ENCODE measurements at regions not wholly inside any gene's neighbourhood (a gene's known extent, or its start where the extent isn't known, plus 50 kb on each side); places are given as distances from the start of the nearest gene placed in this dataset.

GRCh38 chr6:168130168-168130696, 51.2 kb upstream of the FRMD1 start:
- no peak overlapping the region for H2AFZ ChIP-seq (ENCODE audit: low read length)
- intact Hi-C loops (cut with micrococcal nuclease; ENCODE audit: unreplicated experiment), result no loop called here
- BruUV-seq (replicated peaks), result no TSS peak
- CTCF ChIA-PET (ENCODE audit: unreplicated experiment), result no interaction called here
- no peaks in the 10 kb centered on the region for H3K79me2 ChIP-seq (ENCODE audit: insufficient read depth, low read depth, low read length)
- POLR2A ChIA-PET, result no interaction called here
- H3K4me1 ChIP-seq (ENCODE audit: insufficient read depth, low read length, poor library complexity, severe bottlenecking), result no peaks in the 10 kb centered on the region
- no peak for DNase-seq (ENCODE audit: low spot score)
- no peaks in the 10 kb centered on the region for H4K20me1 ChIP-seq (ENCODE audit: insufficient read depth, low read length)
- no peak overlapping the region for H3K4me3 ChIP-seq (ENCODE audit: low read depth, low read length, poor library complexity, severe bottlenecking)
- no peak overlapping the region for H3K4me2 ChIP-seq (ENCODE audit: low read length)
- H3K9me2 ChIP-seq (ENCODE audit: insufficient read depth, low read length), result no peaks in the 10 kb centered on the region
- H3K9me3 ChIP-seq (ENCODE audit: low read length), result no peaks in the 10 kb centered on the region
- TF ChIP-seq CTCF (conservative IDR thresholded peaks at IDR 0.05; ENCODE audit: low read length), result no peak
- TF ChIP-seq EZH2phosphoT487 (IDR thresholded peaks at IDR 0.05; ENCODE audit: borderline replicate concordance, low read depth, low read length), result no peak
- H3K36me3 ChIP-seq (ENCODE audit: insufficient read depth, low read length), result no peaks in the 10 kb centered on the region
- H3K27ac ChIP-seq (ENCODE audit: low read depth, low read length, poor library complexity, severe bottlenecking), result no peak overlapping the region

- intact Hi-C loops (cut with micrococcal nuclease; ENCODE audit: unreplicated experiment), result no loop called here
- no TSS peak for BruUV-seq (replicated peaks)
Measured at GRCh38 chr6:168129292-168130167, 50.5 kb upstream of the FRMD1 start.

More at GRCh38 chr6:168129292-168130167, 50.5 kb upstream of the FRMD1 start:
- Histone ChIP-seq H3K27ac (ENCODE audit: low read depth, low read length, poor library complexity, severe bottlenecking) (no peak overlapping the region), H3K4me2 (ENCODE audit: low read length) (no peak overlapping the region), H3K4me1 (ENCODE audit: insufficient read depth, low read length, poor library complexity, severe bottlenecking) (no peaks in the 10 kb centered on the region), H3K36me3 (ENCODE audit: insufficient read depth, low read length) (no peaks in the 10 kb centered on the region), H3K79me2 (ENCODE audit: insufficient read depth, low read depth, low read length) (no peaks in the 10 kb centered on the region), H2AFZ (ENCODE audit: low read length) (no peak overlapping the region), H3K9me3 (ENCODE audit: low read length) (no peaks in the 10 kb centered on the region), H4K20me1 (ENCODE audit: insufficient read depth, low read length) (no peaks in the 10 kb centered on the region), H3K4me3 (ENCODE audit: low read depth, low read length, poor library complexity, severe bottlenecking) (no peak overlapping the region), H3K9me2 (ENCODE audit: insufficient read depth, low read length) (no peaks in the 10 kb centered on the region)
- ChIA-PET POLR2A (no interaction called here), CTCF (ENCODE audit: unreplicated experiment) (no interaction called here)
- DNase-seq (ENCODE audit: low spot score), result no peak
- TF ChIP-seq CTCF (conservative IDR thresholded peaks at IDR 0.05; ENCODE audit: low read length), result no peak
- no peak for TF ChIP-seq EZH2phosphoT487 (IDR thresholded peaks at IDR 0.05; ENCODE audit: borderline replicate concordance, low read depth, low read length)
